A673 (cell line): ENCODE measurements at regions not wholly inside any gene's neighbourhood (a gene's known extent, or its start where the extent isn't known, plus 50 kb on each side); places are given as distances from the start of the nearest gene placed in this dataset.

Experiments
- EZH2 ChIP-seq: fragments of 200-600 bp; sonication (generic); IDR thresholded peaks from 2 replicates; pipeline ENCODE4 v1.6.1; 2017; ENCODE audit warnings: borderline replicate concordance, low read depth, mild to moderate bottlenecking, mixed read lengths, antibody characterized with exemption, low read length; ENCODE audit not compliant: poor library complexity, severe bottlenecking
- TF ChIP-seq, protein P1 (sequence below): fragments of 300-800, 200-600 bp; sonication (generic); conservative IDR thresholded peaks from 2 replicates; pipeline ENCODE4 v1.5.1; 2017; ENCODE audit warnings: low read depth, mild to moderate bottlenecking, antibody characterized with exemption, low read length, moderate library complexity, mixed read lengths

DNA sequence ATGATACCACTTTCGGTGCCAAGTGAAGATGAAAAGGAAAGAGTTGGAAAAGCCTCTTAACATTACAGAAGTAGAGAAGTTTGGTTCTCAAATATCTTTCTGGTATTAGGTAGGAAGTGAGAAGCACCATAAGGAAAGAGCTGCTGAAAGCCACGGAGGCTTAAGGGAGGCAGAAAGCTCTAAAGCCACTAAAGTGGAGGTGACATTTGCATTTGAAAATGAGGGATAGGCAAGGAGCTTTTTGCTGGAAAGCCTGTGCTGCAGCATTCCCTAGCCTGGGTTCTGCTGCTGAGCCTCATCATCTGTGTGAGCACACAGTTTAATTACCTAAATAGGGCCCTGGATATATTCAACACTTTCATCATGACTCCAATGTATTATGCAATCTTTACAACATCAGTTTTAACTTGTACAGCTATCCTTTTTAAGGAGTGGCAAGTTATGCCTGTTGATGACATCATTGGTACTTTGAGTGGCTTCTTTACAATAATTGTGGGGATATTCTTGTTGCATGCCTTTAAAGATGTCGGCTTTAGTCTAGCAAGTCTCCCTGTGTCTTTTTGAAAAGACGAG lies 315.4 kb downstream of the RBM26 start:
- TF ChIP-seq, protein P1, sequence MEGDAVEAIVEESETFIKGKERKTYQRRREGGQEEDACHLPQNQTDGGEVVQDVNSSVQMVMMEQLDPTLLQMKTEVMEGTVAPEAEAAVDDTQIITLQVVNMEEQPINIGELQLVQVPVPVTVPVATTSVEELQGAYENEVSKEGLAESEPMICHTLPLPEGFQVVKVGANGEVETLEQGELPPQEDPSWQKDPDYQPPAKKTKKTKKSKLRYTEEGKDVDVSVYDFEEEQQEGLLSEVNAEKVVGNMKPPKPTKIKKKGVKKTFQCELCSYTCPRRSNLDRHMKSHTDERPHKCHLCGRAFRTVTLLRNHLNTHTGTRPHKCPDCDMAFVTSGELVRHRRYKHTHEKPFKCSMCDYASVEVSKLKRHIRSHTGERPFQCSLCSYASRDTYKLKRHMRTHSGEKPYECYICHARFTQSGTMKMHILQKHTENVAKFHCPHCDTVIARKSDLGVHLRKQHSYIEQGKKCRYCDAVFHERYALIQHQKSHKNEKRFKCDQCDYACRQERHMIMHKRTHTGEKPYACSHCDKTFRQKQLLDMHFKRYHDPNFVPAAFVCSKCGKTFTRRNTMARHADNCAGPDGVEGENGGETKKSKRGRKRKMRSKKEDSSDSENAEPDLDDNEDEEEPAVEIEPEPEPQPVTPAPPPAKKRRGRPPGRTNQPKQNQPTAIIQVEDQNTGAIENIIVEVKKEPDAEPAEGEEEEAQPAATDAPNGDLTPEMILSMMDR, result no peak
- TF ChIP-seq EZH2, result no peak
